Endothelial cell of umbilical vein (primary cell): ENCODE measurements at regions not wholly inside any gene's neighbourhood (a gene's known extent, or its start where the extent isn't known, plus 50 kb on each side); places are given as distances from the start of the nearest gene placed in this dataset.

Experiments
- BruUV-seq: library from RNA; stranded (reverse); fragments of 400-500 nt; replicated peaks from 2 replicates; lab custom pipeline; 2021; lab: Mats Ljungman, UMichigan
- CTCF ChIA-PET: fragments of 300-600, 350-600 bp; sonication (Branson Sonifier 250); formaldehyde crosslinking; loops from one replicate; lab custom pipeline; 2021; ENCODE audit warnings: antibody characterized with exemption, inconsistent platforms; lab: Charles Lee
- POLR2A ChIA-PET: fragments of 300-600, 350-600 bp; sonication (Branson Sonifier 250); formaldehyde crosslinking; loops from one replicate; lab custom pipeline; 2021; ENCODE audit warnings: antibody characterized with exemption, inconsistent platforms; lab: Charles Lee
- DNase-seq: peaks from one replicate; pipeline ENCODE4 v3.0.0-alpha.2; 2011; ENCODE audit warnings: low read depth, low spot score
- FAIRE-seq: peaks from 2 replicates; lab custom pipeline; 2011; peaks lifted over from hg19 to GRCh38; lab: Jason Lieb, UNC
- H2AFZ ChIP-seq: 2 replicates; pipeline ENCODE4 v1.6.0; 2012; ENCODE audit warnings: low read depth, low read length, control low read depth, inconsistent platforms
- H3K27ac ChIP-seq: 2 replicates; pipeline ENCODE4 v1.5.1; 2011; ENCODE audit warnings: low read depth, mild to moderate bottlenecking, control low read depth, low read length, moderate library complexity; ENCODE audit not compliant: insufficient read depth
- H3K27me3 ChIP-seq, 2 experiments: 2 replicates each; pipeline versions ENCODE4 v1.6.0 to v1.6.1; 2011; ENCODE audit warnings: low read length in 2 of 2, mixed read lengths in 1 of 2; ENCODE audit not compliant: control insufficient read depth in 2 of 2, insufficient read depth in 2 of 2
- H3K36me3 ChIP-seq, 2 experiments: 2 replicates in 1 of 2; 3 replicates in 1 of 2; pipeline ENCODE4 v1.5.1; 2011; ENCODE audit warnings: low read length in 2 of 2, mild to moderate bottlenecking in 1 of 2, moderate library complexity in 1 of 2; ENCODE audit not compliant: control insufficient read depth in 2 of 2, insufficient read depth in 2 of 2; ENCODE audit errors: extremely low read depth in 1 of 2
- H3K4me1 ChIP-seq: 3 replicates; pipeline ENCODE4 v1.5.1; 2011; ENCODE audit warnings: mild to moderate bottlenecking, low read length; ENCODE audit not compliant: control insufficient read depth, insufficient read depth; ENCODE audit errors: extremely low read depth
- H3K4me2 ChIP-seq: 2 replicates; pipeline ENCODE4 v1.6.1; 2011; ENCODE audit warnings: low read length, control low read depth, mixed read lengths; ENCODE audit not compliant: insufficient read depth
- H3K4me3 ChIP-seq, 3 experiments: fragments of 200-600 bp in 1 of 3; sonication (generic), shearing (Covaris generic) in 1 of 3; replicated peaks in 1 of 3; 2 replicates each; pipeline ENCODE4 v1.5.1; 2011 to 2016; ENCODE audit warnings: control low read depth in 3 of 3, low read length in 3 of 3, mild to moderate bottlenecking in 2 of 3, inconsistent platforms in 1 of 3, low read depth in 1 of 3, moderate library complexity in 1 of 3; ENCODE audit not compliant: insufficient read depth in 1 of 3
- H3K79me2 ChIP-seq: 2 replicates; pipeline ENCODE4 v1.6.0; 2012; ENCODE audit warnings: low read length, inconsistent platforms; ENCODE audit not compliant: control insufficient read depth, insufficient read depth
- H3K9ac ChIP-seq: replicated peaks from 2 replicates; pipeline ENCODE3; 2011; ENCODE audit warnings: low read length, control low read depth; ENCODE audit not compliant: insufficient read depth; ENCODE audit errors: extremely low read depth
- H3K9me1 ChIP-seq: replicated peaks from 3 replicates; pipeline ENCODE4 v1.6.0; 2011; ENCODE audit warnings: mild to moderate bottlenecking, low read length; ENCODE audit not compliant: control insufficient read depth, insufficient read depth; ENCODE audit errors: extremely low read depth
- H3K9me3 ChIP-seq: replicated peaks from 2 replicates; pipeline ENCODE4 v1.5.1; 2012; ENCODE audit warnings: low read length, inconsistent platforms; ENCODE audit not compliant: control insufficient read depth, insufficient read depth
- H4K20me1 ChIP-seq: replicated peaks from 2 replicates; pipeline ENCODE3; 2011; ENCODE audit warnings: mild to moderate bottlenecking, low read length; ENCODE audit not compliant: control insufficient read depth, insufficient read depth; ENCODE audit errors: extremely low read depth
- CTCF ChIP-seq, 2 donors: IDR thresholded peaks; 1 replicate in 1 of 2; 2 replicates in 1 of 2; pipeline ENCODE4 v1.5.1; 2011; ENCODE audit warnings: low read length in 2 of 2, mild to moderate bottlenecking in 2 of 2, moderate library complexity in 2 of 2, control low read depth in 1 of 2, inconsistent platforms in 1 of 2, low read depth in 1 of 2; ENCODE audit not compliant: insufficient read depth in 1 of 2; ENCODE audit errors: extremely low read depth in 1 of 2
- EZH2 ChIP-seq: IDR thresholded peaks from 2 replicates; pipeline ENCODE4 v1.6.1; 2012; ENCODE audit warnings: borderline replicate concordance, low read depth, mild to moderate bottlenecking, moderate library complexity, low read length, inconsistent platforms; ENCODE audit not compliant: severe bottlenecking
- FOS ChIP-seq: IDR thresholded peaks from 2 replicates; pipeline ENCODE4 v1.6.1; 2011; ENCODE audit warnings: mild to moderate bottlenecking, low read length, moderate library complexity, borderline replicate concordance; ENCODE audit not compliant: insufficient read depth
- GATA2 ChIP-seq: IDR thresholded peaks from 2 replicates; pipeline ENCODE4 v1.7.0; 2011; ENCODE audit warnings: low read depth, mild to moderate bottlenecking, moderate library complexity, mixed read lengths, low read length; ENCODE audit not compliant: insufficient read length, insufficient read depth
- JUN ChIP-seq: IDR thresholded peaks from 2 replicates; pipeline ENCODE4 v1.6.1; 2011; ENCODE audit warnings: borderline replicate concordance, low read depth; ENCODE audit not compliant: insufficient read length, insufficient read depth
- MAX ChIP-seq: IDR thresholded peaks from 2 replicates; pipeline ENCODE4 v1.6.1; 2011; ENCODE audit not compliant: insufficient read depth, insufficient read length
- MYC ChIP-seq: IDR thresholded peaks from one replicate; pipeline ENCODE4 v1.6.1; 2011; ENCODE audit warnings: mild to moderate bottlenecking, low read depth, low read length
- POLR2A ChIP-seq: IDR thresholded peaks from 2 replicates; pipeline ENCODE4 v1.6.1; 2012; ENCODE audit warnings: low read depth, mild to moderate bottlenecking, control low read depth, low read length
- POLR2AphosphoS5 ChIP-seq: IDR thresholded peaks from 2 replicates; pipeline ENCODE4 v1.6.1; 2012; ENCODE audit warnings: low read depth, mild to moderate bottlenecking, control low read depth, low read length, moderate library complexity; ENCODE audit not compliant: insufficient read depth
- dilution Hi-C: fragments of 300-500 bp; cut with MboI; formaldehyde crosslinking; loops from one replicate; pipeline ENCODE4 v1.15.0; 2019; ENCODE audit warnings: low sequenced_read_pairs; ENCODE audit not compliant: extremely low pct_ligation_motif_present
- intact Hi-C: fragments of 100-400 bp; cut with micrococcal nuclease; formaldehyde crosslinking; loops from one replicate; pipeline ENCODE4 v1.10.0; 2022

- dilution Hi-C loops (no loop called here), intact Hi-C loops (no loop called here)
- no peaks in the 10 kb centered on the region for H3K27me3 ChIP-seq
- H2AFZ ChIP-seq: no peak overlapping the region
- TF ChIP-seq FOS (no peak), CTCF (IDR thresholded peaks at IDR 0.05; ENCODE audit: extremely low read depth in 1 of 2, insufficient read depth in 1 of 2, low read depth in 1 of 2, low read length in 2 of 2) (no peak), MAX (no peak), JUN (no peak), GATA2 (no peak), MYC (no peak), EZH2 (no peak), POLR2AphosphoS5 (no peak), POLR2A (no peak)
- BruUV-seq: no TSS peak
- no peaks in the 10 kb centered on the region for H3K36me3 ChIP-seq
- ChIA-PET POLR2A (no interaction called here), CTCF (no interaction called here)
- H3K4me1 ChIP-seq: peaks cover 3% of the 10 kb centered on the region
- no peaks in the 10 kb centered on the region for H3K9me1 ChIP-seq
- no peak for DNase-seq
- no peak overlapping the region for H3K4me2 ChIP-seq
- no peak overlapping the region for H3K9ac ChIP-seq
- no peaks in the 10 kb centered on the region for H3K9me3 ChIP-seq
- no peak overlapping the region for H3K27ac ChIP-seq
- H4K20me1 ChIP-seq: no peaks in the 10 kb centered on the region
- no peaks in the 10 kb centered on the region for H3K79me2 ChIP-seq
- no peak for FAIRE-seq
- H3K4me3 ChIP-seq: no peak overlapping the region
Measured at GRCh38 chr6:153623496-153623895, 415.5 kb upstream of the OPRM1 start.
